HepG2 (cell line): ENCODE measurements at regions not wholly inside any gene's neighbourhood (a gene's known extent, or its start where the extent isn't known, plus 50 kb on each side); places are given as distances from the start of the nearest gene placed in this dataset.
A peak's percentile ranks its signal among the peaks of the same experiment; 100 is the strongest.

Source experiments
- ATAC-seq: fragments of 200-7000 bp; cut with Tn5 transposase; 3 replicates; pipeline ENCODE4 v1.9.1; 2020; ENCODE audit warnings: mild to moderate bottlenecking, moderate library complexity
- BruUV-seq: library from RNA; stranded (reverse); fragments of 400-500 nt; replicated peaks from 2 replicates; lab custom pipeline; 2021; lab: Mats Ljungman, UMichigan
- CTCF ChIA-PET: fragments of 300-600 bp; formaldehyde crosslinking; extraction: SDS; loops from one replicate; lab custom pipeline; 2021; ENCODE audit warnings: low total read pairs, inconsistent platforms, low intra/inter-chr PET ratio; lab: Yijun Ruan, JAX
- POLR2A ChIA-PET: fragments of 350-600 bp; sonication (Branson Sonifier 250); formaldehyde crosslinking; loops from one replicate; lab custom pipeline; 2020; ENCODE audit warnings: antibody characterized with exemption, inconsistent platforms; lab: Yijun Ruan, JAX
- DNase-seq: peaks from one replicate; pipeline ENCODE4 v3.0.0-alpha.2; 2015; ENCODE audit warnings: low spot score
- FAIRE-seq: peaks from 3 replicates; lab custom pipeline; 2011; peaks lifted over from hg19 to GRCh38; lab: Jason Lieb, UNC
- H2AFZ ChIP-seq: one replicate; pipeline ENCODE4 v1.6.1; 2011; ENCODE audit warnings: low read length, inconsistent platforms
- H3K27ac ChIP-seq: fragments of 300-600 bp; 3 replicates; pipeline ENCODE4 v1.8.0; 2011; ENCODE audit warnings: mixed run types, mild to moderate bottlenecking, mixed read lengths, low read length, inconsistent platforms; ENCODE audit not compliant: insufficient read depth; ENCODE audit errors: extremely low read length
- H3K27me3 ChIP-seq, 2 experiments: fragments of 200-600 bp in 1 of 2; 2 replicates in 1 of 2; 3 replicates in 1 of 2; pipeline versions ENCODE4 v1.6.0 to v1.8.0; 2011; ENCODE audit warnings: low read length in 2 of 2, mild to moderate bottlenecking in 2 of 2, moderate library complexity in 2 of 2, inconsistent platforms in 1 of 2; ENCODE audit not compliant: insufficient read depth in 2 of 2, control insufficient read depth in 1 of 2
- H3K36me3 ChIP-seq, 2 experiments: fragments of 200-600 bp in 1 of 2; replicated peaks in 1 of 2; 2 replicates in 1 of 2; 3 replicates in 1 of 2; pipeline versions ENCODE4 v1.5.1 to v1.8.0; 2011; ENCODE audit warnings: low read length in 2 of 2, inconsistent platforms in 1 of 2; ENCODE audit not compliant: insufficient read depth in 2 of 2, control insufficient read depth in 1 of 2
- H3K4me1 ChIP-seq: 2 replicates; pipeline ENCODE4 v1.5.1; 2012; ENCODE audit warnings: low read length, inconsistent platforms; ENCODE audit not compliant: insufficient read depth
- H3K4me2 ChIP-seq: 2 replicates; pipeline ENCODE4 v1.6.0; 2011; ENCODE audit warnings: low read depth, low read length, inconsistent platforms
- H3K4me3 ChIP-seq, 3 experiments: fragments of 200-600 bp in 1 of 3; sonication (generic), shearing (Covaris generic) in 1 of 3; replicated peaks in 1 of 3; 2 replicates each; pipeline ENCODE4 v1.5.1; 2011 to 2016; ENCODE audit warnings: low read length in 3 of 3, inconsistent platforms in 2 of 3, low read depth in 2 of 3, mild to moderate bottlenecking in 2 of 3, control low read depth in 1 of 3, mixed read lengths in 1 of 3; ENCODE audit not compliant: insufficient read depth in 1 of 3
- H3K79me2 ChIP-seq: one replicate; pipeline ENCODE4 v1.6.1; 2011; ENCODE audit warnings: low read length, inconsistent platforms; ENCODE audit not compliant: insufficient read depth
- H3K9ac ChIP-seq: 2 replicates; pipeline ENCODE4 v1.6.0; 2011; ENCODE audit warnings: mild to moderate bottlenecking, low read depth, low read length, inconsistent platforms; ENCODE audit not compliant: insufficient read depth
- H3K9me3 ChIP-seq: 2 replicates; pipeline ENCODE4 v1.5.1; 2012; ENCODE audit warnings: mild to moderate bottlenecking, low read length
- H4K20me1 ChIP-seq: 2 replicates; pipeline ENCODE4 v1.6.0; 2011; ENCODE audit warnings: inconsistent platforms, mild to moderate bottlenecking, low read length, moderate library complexity; ENCODE audit not compliant: insufficient read depth
- AHR ChIP-seq: IDR thresholded peaks from 2 replicates; pipeline ENCODE4 v1.6.1; 2018; ENCODE audit warnings: missing genetic modification reagents, missing compliant biosample characterization
- ARNT ChIP-seq: fragments of 450-650 bp; IDR thresholded peaks from 2 replicates; pipeline ENCODE4 v1.6.1; 2017
- ATF4 ChIP-seq, 2 experiments: fragments of 450-650 bp in 1 of 2; sonication (generic) in 1 of 2; formaldehyde crosslinking; IDR thresholded peaks; 2 replicates each; pipeline versions ENCODE4 v1.5.0 to v1.8.0; 2020 to 2022; ENCODE audit warnings: mild to moderate bottlenecking in 1 of 2, missing genetic modification reagents in 1 of 2
- CC2D1A ChIP-seq: sonication (generic); formaldehyde crosslinking; IDR thresholded peaks from 2 replicates; pipeline ENCODE4 v1.8.1; 2023; ENCODE audit warnings: mild to moderate bottlenecking, missing genetic modification reagents
- CEBPB ChIP-seq: IDR thresholded peaks from 2 replicates; pipeline ENCODE4 v1.6.1; 2011; ENCODE audit warnings: low read depth, low read length, improper control_type of control experiment, borderline replicate concordance
- DZIP1 ChIP-seq: sonication (generic); formaldehyde crosslinking; IDR thresholded peaks from 2 replicates; pipeline ENCODE4 v1.5.0; 2020; ENCODE audit warnings: mild to moderate bottlenecking, missing genetic modification reagents
- HNRNPL ChIP-seq: fragments of 200-400 bp; formaldehyde crosslinking; IDR thresholded peaks from 2 replicates; pipeline ENCODE4 v1.6.1; 2017; ENCODE audit warnings: mild to moderate bottlenecking, low read depth, low read length
- MLX ChIP-seq: IDR thresholded peaks from 2 replicates; pipeline ENCODE4 v1.6.1; 2016
- NFKBIZ ChIP-seq: IDR thresholded peaks from 2 replicates; pipeline ENCODE4 v1.6.1; 2018; ENCODE audit warnings: missing genetic modification reagents, missing compliant biosample characterization
- SUZ12 ChIP-seq: fragments of 150-350 bp; IDR thresholded peaks from 2 replicates; pipeline ENCODE4 v1.6.1; 2014; ENCODE audit warnings: low read depth, low read length
- ZMYM2 ChIP-seq: sonication (generic); formaldehyde crosslinking; IDR thresholded peaks from 2 replicates; pipeline ENCODE4 v1.8.0; 2022; ENCODE audit warnings: mild to moderate bottlenecking, missing genetic modification reagents
- ZNF10 ChIP-seq: sonication (generic); formaldehyde crosslinking; IDR thresholded peaks from 2 replicates; pipeline ENCODE4 v1.4.0; 2020; ENCODE audit warnings: mild to moderate bottlenecking, low read depth, missing genetic modification reagents, borderline replicate concordance
- ZNF354B ChIP-seq: sonication (generic); formaldehyde crosslinking; IDR thresholded peaks from 2 replicates; pipeline ENCODE4 v1.8.0; 2022; ENCODE audit warnings: mild to moderate bottlenecking, missing genetic modification reagents
- ZNF652 ChIP-seq: IDR thresholded peaks from 2 replicates; pipeline ENCODE4 v1.6.1; 2016; ENCODE audit warnings: low read depth, borderline replicate concordance
- WGBS: methylation state at CpG from one replicate; pipeline ENCODE4 v1.1.6; 2017; ENCODE audit warnings: low lambda C conversion rate; 5-methylcytosine and 5-hydroxymethylcytosine counted together
- in situ Hi-C: cut with HindIII; loops from 2 replicates; pipeline ENCODE4 v1.10.0; 2017; ENCODE audit warnings: low pct_unique_long_range_greater_than_20kb; ENCODE audit not compliant: extremely low pct_ligation_motif_present
- intact Hi-C: fragments of 100-400 bp; cut with micrococcal nuclease; formaldehyde crosslinking; loops from one replicate; pipeline ENCODE4 v1.10.0; 2022; ENCODE audit not compliant: unreplicated experiment
- TF ChIP-seq, protein P1 (sequence below): sonication (generic); formaldehyde crosslinking; IDR thresholded peaks from 2 replicates; pipeline ENCODE4 v1.5.0; 2020; ENCODE audit warnings: mild to moderate bottlenecking, missing genetic modification reagents

DNA sequence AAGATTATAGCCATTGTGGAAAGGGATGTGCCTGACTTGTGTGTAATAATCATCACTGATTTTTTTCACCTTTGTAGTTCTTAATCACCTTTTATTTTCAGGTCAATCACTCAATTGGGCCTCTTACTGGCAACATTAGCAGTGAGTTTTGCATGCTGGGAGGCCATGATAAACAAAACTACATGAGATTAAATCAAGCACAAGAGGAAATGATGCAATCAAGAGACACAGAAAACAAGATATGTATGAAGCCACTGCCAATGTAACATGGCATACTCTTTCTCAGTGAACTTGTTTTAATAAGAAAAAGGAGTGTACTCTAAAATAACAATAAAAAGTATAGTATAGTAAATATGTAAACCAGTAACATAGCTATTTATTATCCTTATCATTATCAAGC, 69.9 kb upstream of the FSIP2 start:
- no peaks in the 10 kb centered on the region; a peak in 1 of 5 replicates for H3K27me3 ChIP-seq
- H3K9me3 ChIP-seq = no peaks in the 10 kb centered on the region
- DNase-seq = no peak
- in situ Hi-C loops = no loop called here
- ChIA-PET CTCF (no interaction called here), POLR2A (no interaction called here)
- no peak overlapping the region for H3K4me2 ChIP-seq
- H2AFZ ChIP-seq = no peak overlapping the region
- H3K9ac ChIP-seq = no peak overlapping the region
- TF ChIP-seq CEBPB = peak; percentile 29; the same call in 1 of the 2 replicates
- TF ChIP-seq ATF4 (CRISPR knock-in tag; IDR thresholded peaks at IDR 0.05) = peak in 1 of 2 experiments; percentile 47; a peak in 2 of 4 replicates
- TF ChIP-seq, protein P1, sequence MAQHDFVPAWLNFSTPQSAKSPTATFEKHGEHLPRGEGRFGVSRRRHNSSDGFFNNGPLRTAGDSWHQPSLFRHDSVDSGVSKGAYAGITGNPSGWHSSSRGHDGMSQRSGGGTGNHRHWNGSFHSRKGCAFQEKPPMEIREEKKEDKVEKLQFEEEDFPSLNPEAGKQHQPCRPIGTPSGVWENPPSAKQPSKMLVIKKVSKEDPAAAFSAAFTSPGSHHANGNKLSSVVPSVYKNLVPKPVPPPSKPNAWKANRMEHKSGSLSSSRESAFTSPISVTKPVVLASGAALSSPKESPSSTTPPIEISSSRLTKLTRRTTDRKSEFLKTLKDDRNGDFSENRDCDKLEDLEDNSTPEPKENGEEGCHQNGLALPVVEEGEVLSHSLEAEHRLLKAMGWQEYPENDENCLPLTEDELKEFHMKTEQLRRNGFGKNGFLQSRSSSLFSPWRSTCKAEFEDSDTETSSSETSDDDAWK = no peak
- no peak for TF ChIP-seq HNRNPL
- H3K79me2 ChIP-seq = no peaks in the 10 kb centered on the region
- H4K20me1 ChIP-seq = no peaks in the 10 kb centered on the region
- H3K4me3 ChIP-seq = no peak overlapping the region
- no peaks in the 10 kb centered on the region for H3K36me3 ChIP-seq
- no peak for ATAC-seq
- no peak for FAIRE-seq
- BruUV-seq = no TSS peak
- no peaks in the 10 kb centered on the region for H3K4me1 ChIP-seq
- no peak overlapping the region for H3K27ac ChIP-seq
- intact Hi-C loops = no loop called here

GRCh38 chr2:185674232-185674631, 64.4 kb upstream of the FSIP2 start:
- no peak overlapping the region for H3K4me2 ChIP-seq
- ChIA-PET CTCF (no interaction called here), POLR2A (no interaction called here)
- no peak overlapping the region for H3K27ac ChIP-seq
- H2AFZ ChIP-seq = no peak overlapping the region
- ATAC-seq = no peak
- intact Hi-C loops = no loop called here
- no peaks in the 10 kb centered on the region for H3K79me2 ChIP-seq
- WGBS = 0% methylated on average over 1 of the region's 1 CpG
- H3K4me1 ChIP-seq = no peaks in the 10 kb centered on the region
- FAIRE-seq = peak; percentile 18
- H3K4me3 ChIP-seq = no peak overlapping the region
- no peaks in the 10 kb centered on the region for H3K9me3 ChIP-seq
- no peak overlapping the region for H3K9ac ChIP-seq
- in situ Hi-C loops = no loop called here
- H3K27me3 ChIP-seq = no peaks in the 10 kb centered on the region
- no peaks in the 10 kb centered on the region for H4K20me1 ChIP-seq
- H3K36me3 ChIP-seq = no peaks in the 10 kb centered on the region
- no peak for DNase-seq
- no TSS peak for BruUV-seq
- TF ChIP-seq AHR (CRISPR knock-in tag) (no peak), SUZ12 (no peak), NFKBIZ (CRISPR knock-in tag) (no peak), DZIP1 (CRISPR knock-in tag) (no peak), ARNT (no peak), MLX (CRISPR knock-in tag) (no peak), CC2D1A (CRISPR knock-in tag) (no peak), ZMYM2 (CRISPR knock-in tag) (no peak), ZNF652 (no peak), ZNF10 (CRISPR knock-in tag) (no peak), ZNF354B (CRISPR knock-in tag) (no peak)
